GM18499 (cell line): ENCODE measurements at regions not wholly inside any gene's neighbourhood (a gene's known extent, or its start where the extent isn't known, plus 50 kb on each side); places are given as distances from the start of the nearest gene placed in this dataset.
"Not testable (repeated sequence)": the region's sequence is repeated elsewhere in the genome, so short reads cannot be mapped to it uniquely, and the experiment has no call there.

ENCODE experiments used
- ATAC-seq: cut with Tn5 transposase; IDR thresholded peaks from one replicate; pipeline ENCODE4 v1.9.1; 2021; ENCODE audit warnings: moderate number of reproducible peaks; ENCODE audit not compliant: insufficient read depth, unreplicated experiment

- no peak for ATAC-seq
Observed at GRCh38 chr5:171702135-171702770, 83.4 kb upstream of the SMIM23 start.

DNA sequence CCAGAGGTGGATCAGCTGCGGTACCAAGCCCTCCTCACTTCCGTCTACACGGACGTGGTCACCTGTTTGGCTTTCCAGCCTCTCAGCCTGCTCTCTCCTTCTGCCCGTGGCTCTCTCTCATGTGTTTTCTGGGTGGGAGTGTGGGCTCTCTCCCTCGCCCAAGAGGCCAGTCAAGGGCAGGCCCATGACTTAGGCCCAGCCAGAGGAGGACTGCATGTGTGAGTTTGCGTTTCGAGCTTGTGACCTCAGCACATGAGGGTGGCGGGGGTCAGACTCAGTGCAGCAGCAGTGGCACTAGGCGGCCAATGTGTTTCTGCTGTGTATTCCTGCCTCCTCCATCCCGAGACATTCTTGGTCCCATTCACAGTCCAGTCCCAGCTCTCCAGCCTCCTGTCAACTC lies 82.5 kb upstream of the SMIM23 start:
- ATAC-seq: no peak

DNA sequence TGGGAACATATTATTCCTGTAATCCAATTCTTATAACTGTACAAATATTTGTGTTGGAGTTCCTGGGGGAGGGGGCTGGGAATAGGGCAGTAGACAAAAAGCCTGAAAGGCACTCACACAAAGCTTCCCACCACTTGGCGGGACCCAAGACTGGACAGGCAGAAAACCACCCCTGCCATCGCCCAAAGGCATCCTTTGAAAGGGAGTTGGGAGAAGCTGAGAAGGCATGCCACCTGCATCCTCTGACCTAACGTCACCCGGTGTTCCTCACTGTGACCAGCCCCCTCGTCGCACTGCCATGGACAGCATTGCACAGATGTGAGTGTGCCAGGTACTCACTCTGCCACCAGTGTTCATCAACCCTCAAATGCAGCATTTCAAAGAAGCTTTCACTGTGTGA lies 80.6 kb upstream of the SMIM23 start:
- no peak for ATAC-seq

DNA sequence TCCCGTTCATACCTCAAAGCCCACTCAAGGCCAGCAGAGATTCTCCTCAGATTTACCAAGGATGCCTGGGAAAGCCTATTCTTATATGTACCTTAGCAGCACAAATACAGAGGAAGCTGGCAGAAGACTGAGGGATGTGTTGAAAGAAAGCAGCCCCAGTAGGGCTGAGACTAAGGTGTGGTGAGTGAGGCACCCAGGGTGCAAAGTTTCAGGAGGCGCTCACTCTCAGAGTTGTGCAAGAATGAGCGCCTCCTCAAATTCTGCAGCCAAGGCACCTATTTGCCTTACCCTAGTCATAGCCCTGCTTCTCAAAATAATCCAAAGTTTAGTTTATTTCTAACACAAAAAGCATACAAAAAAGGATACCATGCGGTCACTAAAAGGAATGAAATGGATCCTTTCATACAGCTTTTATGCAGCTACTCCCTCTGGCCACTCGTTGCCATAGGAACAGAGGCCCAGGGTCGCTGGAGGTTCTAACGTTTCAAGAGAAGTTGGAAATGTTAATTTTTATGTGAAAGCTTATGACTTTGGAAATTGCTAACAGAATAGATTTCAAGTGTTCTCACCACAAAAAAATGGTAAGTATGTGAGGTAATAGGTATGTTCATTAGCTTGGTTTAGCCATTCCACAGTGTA lies 79.7 kb upstream of the SMIM23 start:
- ATAC-seq: no peak

DNA sequence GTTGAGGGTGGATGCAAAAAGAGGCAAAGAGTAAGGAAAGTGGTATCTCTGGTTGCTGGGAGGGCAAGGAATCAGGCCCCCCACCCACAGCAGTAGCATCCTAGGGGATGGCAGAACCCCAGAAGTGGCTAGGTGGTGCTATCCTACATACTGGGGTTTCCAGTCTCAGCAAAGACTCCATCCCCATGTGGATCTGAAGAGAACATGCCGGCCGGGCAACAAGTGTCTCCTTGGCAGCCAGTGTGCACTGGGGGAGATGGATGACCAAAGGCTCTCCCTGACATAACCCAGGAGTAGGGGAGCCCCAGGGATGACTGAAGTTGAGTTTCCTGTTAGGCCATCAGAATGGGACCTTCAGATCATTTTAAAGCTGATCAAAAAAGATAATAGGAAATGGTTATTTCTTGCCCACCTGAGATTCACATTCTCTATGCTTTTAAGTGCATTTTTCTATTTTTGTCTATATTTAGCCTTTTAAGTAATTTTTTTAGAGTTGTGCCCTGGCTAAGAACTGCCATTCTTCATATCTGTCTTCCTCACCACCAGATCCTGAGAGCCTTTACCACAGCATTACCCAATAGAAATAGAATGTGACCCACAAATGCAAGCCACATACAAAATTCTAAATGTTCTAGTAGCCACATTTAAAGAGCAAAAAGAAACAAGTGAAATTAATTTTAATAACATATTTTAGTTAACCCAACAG lies 78.7 kb upstream of the SMIM23 start:
- no peak for ATAC-seq

DNA sequence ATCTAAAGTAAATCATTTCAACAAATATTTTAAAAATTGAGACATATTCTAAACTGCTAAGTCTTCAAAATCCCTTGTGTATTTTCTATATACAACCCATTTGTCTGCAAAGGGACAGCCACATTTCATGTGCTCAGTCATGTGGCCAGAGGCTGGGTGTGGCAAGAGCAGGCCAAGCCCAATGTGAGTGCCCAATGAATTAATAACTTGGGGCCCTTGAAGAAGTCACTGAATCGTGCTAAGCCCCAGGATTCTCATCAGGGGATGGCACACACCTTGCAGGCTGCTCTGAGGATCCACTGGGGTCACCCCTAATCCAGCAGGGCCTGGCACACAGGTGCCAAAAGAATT lies 78.2 kb upstream of the SMIM23 start:
- no peak for ATAC-seq

DNA sequence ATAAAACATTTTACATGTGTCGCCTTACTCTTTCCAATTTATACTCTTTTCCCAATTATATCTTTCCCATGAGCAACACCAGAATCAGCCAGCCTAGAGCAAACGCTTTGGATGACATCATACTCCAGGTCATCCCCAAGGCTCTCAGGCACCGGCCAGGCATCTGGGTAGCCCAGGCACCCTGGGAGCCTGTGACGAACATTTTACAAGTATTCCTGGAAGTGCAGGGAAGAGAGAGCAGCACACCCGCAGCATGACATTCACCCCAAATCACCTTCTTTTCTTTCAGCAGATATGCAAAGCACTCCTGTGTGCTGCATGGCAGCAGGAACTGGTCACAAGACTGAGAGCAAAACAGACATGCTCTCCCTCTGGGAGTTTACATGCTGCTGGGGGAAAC lies 75.7 kb upstream of the SMIM23 start:
- no peak for ATAC-seq

DNA sequence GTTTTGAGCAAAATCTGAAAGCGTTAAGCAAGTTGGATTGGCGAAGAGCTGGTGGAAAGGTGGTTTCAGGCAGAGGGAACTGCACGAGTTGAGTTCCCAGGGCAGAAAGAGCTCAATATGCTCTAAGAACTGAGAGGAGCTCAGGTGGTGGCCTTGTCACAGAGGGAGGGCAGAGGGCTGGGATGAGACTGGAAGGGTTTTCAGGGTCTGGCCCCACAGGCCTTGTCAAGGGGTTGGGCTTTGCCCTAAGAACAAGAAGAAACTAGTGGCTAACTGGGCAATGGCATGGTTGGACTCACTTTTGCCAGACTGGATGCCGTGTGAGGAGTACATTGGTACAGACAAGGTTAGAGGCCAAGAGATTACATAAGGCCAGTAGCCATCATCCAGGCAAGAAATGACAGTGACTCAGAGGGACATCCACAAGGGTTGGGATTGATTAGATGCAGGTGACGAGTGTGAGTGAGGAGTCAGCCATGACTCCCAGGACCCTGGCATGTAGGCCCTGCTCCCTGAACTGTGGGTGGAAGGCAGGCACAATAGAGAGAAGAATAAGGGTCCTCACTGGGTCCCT lies 75.1 kb upstream of the SMIM23 start:
- no peak for ATAC-seq

- no peak for ATAC-seq
Observed at GRCh38 chr5:171711571-171711970, 74.0 kb upstream of the SMIM23 start.

- ATAC-seq: no peak
Observed at GRCh38 chr5:171712616-171713015, 73.0 kb upstream of the SMIM23 start.

GRCh38 chr5:171713152-171713551 lies 72.5 kb upstream of the SMIM23 start:
- no peak for ATAC-seq

- ATAC-seq: no peak
Observed at GRCh38 chr5:171714261-171714660, 71.4 kb upstream of the SMIM23 start.

GRCh38 chr5:171714851-171715250 lies 70.8 kb upstream of the SMIM23 start:
- ATAC-seq: no peak

- ATAC-seq: no peak
Observed at GRCh38 chr5:171715551-171715950, 70.1 kb upstream of the SMIM23 start.

DNA sequence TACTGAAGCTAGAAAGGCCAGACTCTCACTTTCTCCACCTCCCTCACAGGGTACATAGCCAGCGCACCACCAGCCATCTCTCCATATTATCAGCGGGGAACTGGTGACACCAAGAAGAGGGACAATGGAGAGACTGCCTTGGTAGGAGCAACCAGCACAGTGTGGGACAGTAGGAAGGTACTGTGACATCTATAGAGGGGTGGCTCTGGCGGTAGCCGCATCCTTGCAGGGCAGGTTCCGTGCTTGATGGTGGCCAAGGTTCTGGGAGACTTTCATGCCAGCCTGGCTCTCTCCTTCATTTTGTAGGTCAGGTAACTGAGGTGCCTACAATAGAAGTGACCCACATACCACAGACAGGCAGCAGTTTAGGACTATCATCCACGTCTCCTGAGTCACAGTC lies 65.5 kb upstream of the SMIM23 start:
- no peak for ATAC-seq

DNA sequence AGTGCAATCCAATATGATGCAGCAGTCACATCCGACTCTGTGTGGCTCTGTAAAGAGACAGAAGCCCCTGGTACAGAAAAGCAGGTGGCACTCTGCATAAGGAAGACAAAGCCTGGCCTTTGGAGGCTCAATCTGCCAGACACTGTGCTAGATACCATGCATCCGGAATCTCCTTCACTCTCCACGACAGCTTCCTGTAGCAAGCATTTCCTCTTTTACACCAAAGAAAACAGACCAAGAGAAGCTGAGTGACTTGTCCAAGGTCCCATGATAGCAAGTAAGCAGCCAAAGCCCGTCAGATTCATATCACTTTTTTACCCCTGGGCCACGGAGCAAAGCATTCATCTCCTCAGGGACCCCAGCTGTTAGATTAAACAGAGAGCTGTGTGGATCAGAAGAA lies 64.2 kb upstream of the SMIM23 start:
- no peak for ATAC-seq

GRCh38 chr5:171724468-171725204 lies 61.0 kb upstream of the SMIM23 start:
- no peak for ATAC-seq

DNA sequence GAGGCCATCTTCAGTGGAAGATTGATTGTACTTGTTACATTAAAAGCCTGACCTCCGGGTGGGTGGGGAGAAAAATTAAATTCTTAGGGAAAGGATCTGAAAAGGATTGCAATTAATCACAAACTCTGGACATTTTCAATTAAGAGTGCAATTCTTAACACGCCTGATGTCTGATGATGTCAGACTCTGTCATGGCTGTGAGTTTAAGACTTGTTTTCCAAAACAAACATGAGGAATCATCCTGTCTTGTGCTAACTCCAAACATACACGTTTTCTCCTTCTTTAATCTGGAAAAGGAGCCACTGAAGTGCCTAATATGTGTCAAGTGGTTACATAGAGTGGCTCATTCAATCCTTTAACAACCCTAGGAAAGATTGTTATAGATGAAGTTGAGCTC lies 60.4 kb upstream of the SMIM23 start:
- ATAC-seq: no peak

DNA sequence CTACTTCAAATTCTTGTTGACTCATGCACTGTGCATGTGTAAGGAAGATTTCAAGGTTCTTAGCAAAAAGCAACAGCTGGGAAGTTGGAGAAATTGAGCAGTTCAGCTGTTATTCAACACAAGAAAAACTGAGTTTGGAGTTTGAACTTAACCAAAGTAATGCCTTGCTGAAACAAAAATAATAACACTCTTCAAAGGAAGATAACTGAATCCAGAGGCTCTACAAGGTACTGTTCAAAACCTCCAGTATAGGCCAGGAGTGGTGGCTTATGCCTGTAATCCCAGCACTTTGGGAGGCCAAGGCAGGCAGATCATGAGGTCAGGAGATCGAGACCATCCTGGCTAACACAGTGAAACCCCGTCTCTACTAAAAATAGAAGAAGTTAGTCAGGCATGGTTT lies 58.8 kb upstream of the SMIM23 start:
- ATAC-seq: not testable (repeated sequence)

DNA sequence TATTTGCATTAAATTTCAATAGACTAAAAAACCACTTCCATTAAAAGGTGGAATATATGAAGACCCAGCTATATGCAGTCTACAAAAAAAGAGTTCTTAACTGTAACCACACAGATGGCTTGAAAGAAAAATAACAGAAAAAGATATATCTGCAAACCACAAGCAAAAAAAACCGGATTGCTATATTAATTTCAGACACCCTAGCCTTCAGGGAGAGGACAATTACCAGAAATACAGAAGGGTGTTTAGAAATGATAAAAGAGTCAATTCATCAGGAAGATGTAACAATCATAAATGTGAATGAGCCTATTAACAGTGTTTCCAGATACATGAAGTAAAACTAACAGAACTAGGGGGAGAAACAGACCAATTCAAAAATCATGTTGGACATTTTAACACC lies 56.9 kb upstream of the SMIM23 start:
- ATAC-seq: no peak
